ENCODE measurements at regions not wholly inside any gene's neighbourhood (a gene's known extent, or its start where the extent isn't known, plus 50 kb on each side); places are given as distances from the start of the nearest gene placed in this dataset.
"Not testable (repeated sequence)": the region's sequence is repeated elsewhere in the genome, so short reads cannot be mapped to it uniquely, and the experiment has no call there.

DNA sequence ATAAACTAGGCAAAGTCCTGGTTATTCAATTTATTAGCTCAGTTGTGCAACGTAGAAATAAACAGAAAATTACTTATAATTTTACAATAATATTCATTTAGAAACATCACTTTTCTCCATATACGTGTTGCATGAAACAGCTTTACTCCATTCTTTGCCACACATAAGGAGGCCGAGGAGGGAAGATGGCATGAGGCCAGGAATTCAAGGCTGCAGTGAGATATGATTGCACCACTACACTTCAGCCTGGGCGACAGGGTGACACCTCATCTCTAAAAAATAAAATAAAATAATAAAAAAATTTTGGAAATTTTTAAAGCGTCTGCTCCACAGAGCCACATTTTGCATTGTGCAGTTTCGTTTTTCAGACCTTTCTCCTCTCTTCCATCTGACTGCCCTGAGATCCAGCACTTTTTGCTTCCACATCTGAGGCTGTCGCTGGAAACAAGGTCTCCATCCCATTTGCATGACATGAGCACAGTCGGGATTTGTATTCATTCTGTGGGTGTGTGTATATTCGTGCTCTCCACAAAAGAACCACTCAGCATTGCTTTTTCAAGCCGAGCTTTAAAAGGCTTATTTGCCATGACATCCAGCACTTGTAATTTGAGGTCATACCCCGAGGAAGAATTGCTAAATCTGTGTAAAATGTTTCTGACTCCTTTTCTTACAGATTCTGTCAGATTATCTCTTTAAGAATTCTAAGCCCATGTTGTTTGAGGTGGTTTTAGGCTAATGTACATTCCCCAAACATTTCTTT, 98.6 kb upstream of the MSX2 start:
- DNase-seq (ENCODE audit: low read depth in 3 of 3) = no peak

DNA sequence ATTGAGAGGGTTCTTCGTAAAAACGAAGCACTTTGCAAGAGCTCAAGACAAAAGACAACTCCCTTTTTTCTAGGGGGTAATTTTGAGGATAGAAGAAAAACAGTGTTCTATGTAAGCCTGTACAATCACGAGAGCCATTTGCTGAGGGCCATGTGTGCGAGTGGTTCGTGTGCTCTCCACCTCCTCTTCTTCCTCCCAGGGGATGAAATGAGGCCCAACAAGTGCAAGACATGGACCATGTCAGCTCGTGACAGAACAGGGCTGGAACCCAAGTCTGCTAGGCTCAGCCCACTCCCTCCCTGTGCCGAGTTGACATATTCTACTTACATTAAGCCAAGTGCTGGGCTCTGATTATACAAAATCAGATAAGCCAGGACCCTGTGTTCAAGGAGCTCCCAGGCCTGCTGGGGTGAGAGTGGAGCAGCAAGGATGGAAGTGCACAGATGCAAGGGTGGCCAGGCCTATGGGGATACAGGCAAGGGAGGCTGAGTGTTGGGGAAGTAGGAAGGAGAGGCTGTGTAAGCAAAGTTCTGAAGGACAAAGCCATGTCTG, 97.9 kb upstream of the MSX2 start:
- DNase-seq (ENCODE audit: low read depth in 3 of 3) = no peak

DNA sequence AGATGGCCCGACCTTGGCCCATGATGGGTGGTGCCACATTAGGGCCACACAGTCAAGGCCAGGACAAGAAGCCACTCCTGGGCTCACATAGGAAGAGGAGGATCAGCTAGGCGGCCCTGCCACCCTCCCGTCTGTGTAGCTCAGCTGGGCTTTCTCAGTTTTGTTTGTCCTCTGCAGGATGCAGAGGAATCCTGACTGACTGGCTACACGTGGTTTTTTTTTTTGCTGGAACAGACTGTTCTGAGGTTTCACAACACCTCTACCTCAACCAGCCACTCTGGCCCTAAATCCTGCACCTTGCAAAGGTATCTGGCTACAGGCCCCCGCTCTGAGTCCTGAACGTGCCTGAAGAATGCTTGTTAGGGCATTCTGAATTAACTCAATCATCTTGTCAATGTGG, 88.3 kb upstream of the MSX2 start:
- DNase-seq (ENCODE audit: low read depth in 3 of 3) = no peak

GRCh38 chr5:174642816-174643405, 81.5 kb upstream of the MSX2 start:
- no peak for DNase-seq (ENCODE audit: low read depth in 3 of 3)

- DNase-seq (ENCODE audit: low read depth in 3 of 3) = no peak
Measured at GRCh38 chr5:174644436-174644835, 79.9 kb upstream of the MSX2 start.

DNA sequence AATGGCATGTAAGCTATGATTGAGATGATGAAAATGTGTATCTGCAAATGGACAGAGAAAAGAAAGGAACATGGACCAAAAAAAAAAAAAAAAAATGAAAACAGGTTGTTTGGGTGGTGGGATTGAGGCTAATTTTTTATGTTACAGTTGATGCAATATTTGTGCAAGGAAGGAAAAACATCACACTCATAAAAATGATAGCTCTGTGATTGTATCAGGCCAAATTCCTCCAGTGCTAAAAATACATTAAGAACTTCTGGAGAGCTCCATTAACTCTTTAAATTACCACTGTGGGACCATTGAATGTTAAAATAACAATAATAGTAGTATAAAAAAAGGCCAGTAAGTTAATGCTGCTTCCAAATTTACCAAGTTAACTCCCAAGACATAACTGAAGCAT, 79.5 kb upstream of the MSX2 start:
- DNase-seq (ENCODE audit: low read depth in 3 of 3) = no peak

DNA sequence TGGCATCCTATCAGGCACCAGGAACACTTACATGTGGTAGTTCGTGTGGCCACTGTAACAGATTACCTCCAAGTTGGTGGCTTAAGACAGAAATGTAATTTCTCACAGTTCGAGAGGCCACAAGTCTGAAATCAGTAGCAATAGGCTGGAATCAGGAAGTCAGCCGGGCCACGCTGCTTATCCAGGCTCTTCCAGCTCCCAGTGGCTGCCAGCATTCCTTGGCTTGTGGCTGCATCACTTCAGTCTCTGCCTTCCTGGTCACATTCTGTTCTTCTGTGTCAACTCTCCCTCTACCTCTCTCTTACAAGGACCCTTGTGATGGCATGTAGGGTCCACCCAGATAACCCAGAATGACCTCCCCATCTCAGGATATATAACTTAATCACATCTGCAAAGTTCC, 78.7 kb upstream of the MSX2 start:
- no peak for DNase-seq (ENCODE audit: low read depth in 3 of 3)

DNA sequence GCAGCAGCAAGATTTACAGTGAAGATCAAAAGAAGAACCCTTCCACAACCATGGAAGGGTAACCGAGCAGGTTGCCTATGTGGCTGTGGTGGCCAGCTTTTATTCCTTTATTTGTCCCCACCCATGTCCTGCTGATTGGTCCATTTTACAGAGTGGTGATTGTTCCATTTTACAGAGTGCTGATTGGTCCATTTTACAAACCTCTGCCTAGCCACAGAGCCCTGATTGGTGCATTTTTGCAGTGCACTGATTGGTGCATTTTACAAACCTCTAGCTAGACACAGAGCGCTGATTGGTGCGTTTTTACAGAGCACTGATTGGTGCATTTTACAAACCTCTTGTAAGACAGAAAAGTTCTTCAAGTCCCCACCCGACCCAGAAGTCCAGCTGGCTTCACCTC, 75.8 kb upstream of the MSX2 start:
- not testable (repeated sequence) for DNase-seq (ENCODE audit: low read depth in 3 of 3)

DNA sequence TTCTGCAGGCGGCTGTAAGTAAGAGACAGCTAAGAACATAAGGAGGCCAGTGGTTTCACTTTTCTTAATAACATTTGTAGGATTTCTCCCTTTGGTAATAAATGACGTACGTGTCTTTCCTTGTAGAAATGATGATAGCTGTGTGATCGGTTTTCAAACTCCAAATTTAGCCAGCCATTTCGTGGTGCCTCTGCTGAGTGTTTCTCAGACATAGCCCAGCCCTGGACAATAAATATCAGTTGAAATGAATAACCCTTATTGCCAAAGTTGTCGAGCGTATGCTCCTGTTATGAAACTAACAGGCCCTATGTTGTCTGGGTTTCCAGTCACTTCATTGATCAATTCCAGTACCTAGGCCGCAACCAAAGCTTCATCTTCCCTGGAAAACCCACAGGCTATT, 75.0 kb upstream of the MSX2 start:
- DNase-seq (ENCODE audit: low read depth in 3 of 3) = no peak

DNA sequence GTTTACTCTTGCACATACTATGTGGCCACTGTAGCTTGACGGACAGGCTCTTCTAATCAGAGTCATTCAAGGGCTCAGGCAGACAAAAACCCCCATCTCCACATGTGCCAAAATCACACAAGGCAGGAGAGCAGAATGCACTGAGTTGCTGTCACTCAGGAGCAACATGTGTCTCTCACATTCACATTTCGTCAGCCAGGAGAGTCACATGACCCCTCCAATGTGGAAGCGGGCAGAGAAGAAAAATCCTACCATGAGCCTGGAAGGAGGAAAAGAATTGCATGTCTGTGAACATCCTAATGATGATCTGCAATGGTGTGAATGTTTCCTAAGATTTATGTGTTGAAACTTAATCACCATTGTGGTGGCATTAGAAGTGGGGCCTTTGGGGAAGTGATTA, 69.9 kb upstream of the MSX2 start:
- no peak for DNase-seq (ENCODE audit: low read depth in 3 of 3)

DNA sequence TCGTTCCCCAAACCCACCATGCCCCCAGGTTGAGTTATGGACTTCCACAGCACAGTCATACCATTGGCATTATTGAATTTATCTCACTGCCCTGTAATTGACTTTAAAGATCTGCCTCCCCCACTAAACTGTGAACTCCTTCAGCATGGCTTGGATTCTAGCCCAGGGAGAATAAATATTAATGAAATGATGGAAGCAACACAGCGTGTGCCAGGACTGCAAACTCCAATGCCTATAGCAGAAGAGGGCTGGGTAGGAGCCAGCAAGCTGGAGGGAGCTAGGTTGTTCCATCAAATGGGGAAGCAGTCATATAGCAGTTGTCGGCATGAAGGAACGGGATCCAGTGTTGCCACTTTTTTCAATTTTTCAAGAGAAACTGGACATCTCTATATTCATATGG, 69.0 kb upstream of the MSX2 start:
- DNase-seq (ENCODE audit: low read depth in 3 of 3) = no peak

DNA sequence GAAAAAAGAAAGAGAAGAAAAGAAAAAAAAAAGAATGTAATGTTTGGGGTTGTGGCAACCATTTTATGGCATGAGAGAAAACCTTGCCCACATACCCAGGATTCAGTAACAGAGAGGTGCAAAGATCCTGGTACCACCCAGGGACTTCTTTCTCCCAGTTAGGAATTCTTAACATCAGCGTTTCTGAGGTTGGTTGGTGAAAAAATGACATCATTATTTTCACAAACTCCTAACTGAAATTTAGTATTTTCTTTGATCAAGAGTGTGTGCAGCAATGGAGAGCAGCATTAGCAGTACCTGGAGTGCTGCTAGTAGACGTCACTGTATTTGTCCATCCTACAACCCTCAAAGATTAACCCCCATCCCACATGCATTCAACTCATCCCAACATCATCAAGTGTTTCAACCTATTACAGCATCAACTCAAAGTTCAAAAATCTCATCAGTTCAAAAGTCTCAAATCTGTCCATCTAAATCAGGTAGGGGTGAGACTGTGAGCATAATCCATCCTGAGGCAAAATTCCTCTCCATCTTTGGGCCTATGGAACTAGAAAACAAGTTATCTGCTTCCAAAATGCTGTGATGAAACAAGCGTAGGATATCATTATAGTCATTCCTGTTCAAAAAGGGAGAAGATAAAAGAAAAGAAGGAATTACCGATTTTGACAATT, 60.1 kb upstream of the MSX2 start:
- no peak for DNase-seq (ENCODE audit: low read depth in 3 of 3)

DNA sequence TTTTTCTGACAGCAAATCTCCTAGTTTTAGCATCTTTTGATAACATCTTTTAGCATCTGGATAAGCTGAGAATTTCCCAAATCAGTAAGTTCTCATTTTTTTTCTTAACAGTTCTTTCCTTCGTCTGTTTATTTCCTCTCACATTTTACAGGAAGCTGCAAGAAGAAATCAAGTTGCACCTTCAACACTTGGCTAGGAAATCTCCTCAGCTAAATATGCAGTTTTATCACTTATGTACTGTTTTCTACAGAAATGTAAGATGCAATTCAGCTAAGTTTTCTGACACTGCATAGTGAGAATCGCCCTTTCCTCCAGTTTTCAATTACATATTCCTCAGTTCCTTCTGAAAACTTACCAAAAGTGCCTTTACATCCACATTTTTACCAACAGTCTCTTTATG, 59.0 kb upstream of the MSX2 start:
- no peak for DNase-seq (ENCODE audit: low read depth in 3 of 3)

DNA sequence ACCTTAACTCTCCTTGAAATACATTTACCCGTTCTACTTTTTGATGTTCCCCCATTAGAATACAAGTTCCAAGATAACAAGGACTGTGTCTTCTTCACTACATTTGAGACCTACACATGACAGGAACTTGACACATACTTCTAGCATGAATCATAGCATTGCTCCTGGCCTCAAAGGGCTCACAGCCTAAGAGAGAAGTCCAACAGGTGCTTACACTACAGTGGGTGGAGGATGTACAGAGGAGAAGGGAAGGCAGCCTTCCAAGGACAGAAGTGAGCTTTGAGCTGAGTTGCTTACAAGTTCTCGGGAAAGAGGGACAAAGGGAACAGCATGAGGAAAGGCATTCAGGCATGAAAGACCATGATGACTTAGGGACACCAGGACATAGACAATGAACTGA, 56.9 kb upstream of the MSX2 start:
- DNase-seq (ENCODE audit: low read depth in 3 of 3) = no peak

DNA sequence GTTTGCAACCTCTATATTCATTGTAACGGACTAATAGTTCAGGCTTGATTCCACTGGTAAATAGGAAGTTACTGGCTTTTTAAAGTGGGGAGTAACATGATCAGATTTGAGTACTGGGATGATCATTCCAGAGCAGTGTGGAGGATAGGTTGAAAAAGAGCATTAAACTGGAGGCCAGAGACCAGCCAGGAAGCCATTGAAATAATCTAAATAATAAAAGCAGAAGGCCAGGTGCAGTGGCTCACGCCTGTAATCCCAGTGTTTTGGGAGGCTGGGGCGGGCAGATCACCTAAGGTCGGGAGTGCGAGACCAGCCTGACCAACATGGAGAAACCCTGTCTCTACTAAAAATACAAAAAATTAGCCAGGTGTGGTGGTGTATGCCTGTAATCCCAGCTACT, 56.0 kb upstream of the MSX2 start:
- no peak for DNase-seq (ENCODE audit: low read depth in 3 of 3)
